ENCODE measurements at regions not wholly inside any gene's neighbourhood (a gene's known extent, or its start where the extent isn't known, plus 50 kb on each side); places are given as distances from the start of the nearest gene placed in this dataset.
A peak's percentile ranks its signal among the peaks of the same experiment; 100 is the strongest.

DNA sequence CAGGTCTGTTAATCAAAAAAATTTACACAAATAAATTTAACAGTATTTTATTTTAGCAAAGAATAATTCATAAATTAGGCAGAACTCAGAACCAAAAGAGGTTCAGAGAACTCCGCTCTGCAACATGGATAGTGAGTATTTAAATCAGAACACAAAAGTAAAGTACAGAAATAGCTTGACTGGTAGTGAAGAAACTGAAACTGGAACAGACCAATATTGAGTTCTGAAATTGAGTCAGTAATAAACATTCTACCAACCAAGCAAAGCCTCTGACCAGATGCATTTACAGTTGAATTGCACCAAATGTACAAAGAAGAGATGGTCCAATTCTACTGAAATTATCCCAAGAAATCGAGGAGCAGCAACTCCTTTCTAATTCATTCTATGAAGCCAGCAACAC is 1542.8 kb downstream of the EFNA5 start:
- intact Hi-C loops (cut with DNase I), result no loop called here
- TF ChIP-seq, protein P1, sequence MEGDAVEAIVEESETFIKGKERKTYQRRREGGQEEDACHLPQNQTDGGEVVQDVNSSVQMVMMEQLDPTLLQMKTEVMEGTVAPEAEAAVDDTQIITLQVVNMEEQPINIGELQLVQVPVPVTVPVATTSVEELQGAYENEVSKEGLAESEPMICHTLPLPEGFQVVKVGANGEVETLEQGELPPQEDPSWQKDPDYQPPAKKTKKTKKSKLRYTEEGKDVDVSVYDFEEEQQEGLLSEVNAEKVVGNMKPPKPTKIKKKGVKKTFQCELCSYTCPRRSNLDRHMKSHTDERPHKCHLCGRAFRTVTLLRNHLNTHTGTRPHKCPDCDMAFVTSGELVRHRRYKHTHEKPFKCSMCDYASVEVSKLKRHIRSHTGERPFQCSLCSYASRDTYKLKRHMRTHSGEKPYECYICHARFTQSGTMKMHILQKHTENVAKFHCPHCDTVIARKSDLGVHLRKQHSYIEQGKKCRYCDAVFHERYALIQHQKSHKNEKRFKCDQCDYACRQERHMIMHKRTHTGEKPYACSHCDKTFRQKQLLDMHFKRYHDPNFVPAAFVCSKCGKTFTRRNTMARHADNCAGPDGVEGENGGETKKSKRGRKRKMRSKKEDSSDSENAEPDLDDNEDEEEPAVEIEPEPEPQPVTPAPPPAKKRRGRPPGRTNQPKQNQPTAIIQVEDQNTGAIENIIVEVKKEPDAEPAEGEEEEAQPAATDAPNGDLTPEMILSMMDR (IDR thresholded peaks at IDR 0.05), result no peak
- H3K27me3 ChIP-seq (ENCODE audit: insufficient read depth in 3 of 3, low read length in 2 of 3), result no peaks in the 10 kb centered on the region
- DNase-seq (no peak), ATAC-seq (no peak)
- 88 to 95% (median 94%) methylated on average over 2 of the region's 2 CpGs for WGBS, 3 donors
- no peak overlapping the region for H3K27ac ChIP-seq
- no peaks in the 10 kb centered on the region for H3K9me3 ChIP-seq
- H3K4me1 ChIP-seq, result no peaks in the 10 kb centered on the region
- no peaks in the 10 kb centered on the region for H3K36me3 ChIP-seq (ENCODE audit: insufficient read depth in 1 of 2, low read depth in 1 of 2)
- no peak overlapping the region for H3K4me3 ChIP-seq

GRCh38 chr5:106127341-106127781 is 1543.4 kb downstream of the EFNA5 start:
- H3K4me1 ChIP-seq, result no peaks in the 10 kb centered on the region
- H3K9me3 ChIP-seq, result no peaks in the 10 kb centered on the region
- TF ChIP-seq, protein P1 (IDR thresholded peaks at IDR 0.05), result no peak
- H3K4me3 ChIP-seq, result no peak overlapping the region
- no peaks in the 10 kb centered on the region for H3K36me3 ChIP-seq (ENCODE audit: insufficient read depth in 1 of 2, low read depth in 1 of 2)
- ATAC-seq (no peak), DNase-seq (no peak)
- 68 to 84% (median 77%) methylated on average over 1 of the region's 1 CpG for WGBS, 3 donors
- H3K27me3 ChIP-seq (ENCODE audit: insufficient read depth in 3 of 3, low read length in 2 of 3), result no peaks in the 10 kb centered on the region
- intact Hi-C loops (cut with DNase I), result no loop called here
- no peak overlapping the region for H3K27ac ChIP-seq

- H3K27me3 ChIP-seq (ENCODE audit: insufficient read depth in 3 of 3, low read length in 2 of 3), result no peaks in the 10 kb centered on the region
- DNase-seq (no peak), ATAC-seq (no peak)
- 84 to 90% (median 89%) methylated on average over 7 of the region's 7 CpGs for WGBS, 3 donors
- no peaks in the 10 kb centered on the region for H3K4me1 ChIP-seq
- no peaks in the 10 kb centered on the region for H3K9me3 ChIP-seq
- intact Hi-C loops (cut with DNase I), result no loop called here
- H3K36me3 ChIP-seq (ENCODE audit: insufficient read depth in 1 of 2, low read depth in 1 of 2), result no peaks in the 10 kb centered on the region
- no peak overlapping the region for H3K4me3 ChIP-seq
- H3K27ac ChIP-seq, result no peak overlapping the region
- TF ChIP-seq, protein P1 (IDR thresholded peaks at IDR 0.05), result peak; percentile 18
Observed at GRCh38 chr5:106121972-106122605, 1548.6 kb downstream of the EFNA5 start.

DNA sequence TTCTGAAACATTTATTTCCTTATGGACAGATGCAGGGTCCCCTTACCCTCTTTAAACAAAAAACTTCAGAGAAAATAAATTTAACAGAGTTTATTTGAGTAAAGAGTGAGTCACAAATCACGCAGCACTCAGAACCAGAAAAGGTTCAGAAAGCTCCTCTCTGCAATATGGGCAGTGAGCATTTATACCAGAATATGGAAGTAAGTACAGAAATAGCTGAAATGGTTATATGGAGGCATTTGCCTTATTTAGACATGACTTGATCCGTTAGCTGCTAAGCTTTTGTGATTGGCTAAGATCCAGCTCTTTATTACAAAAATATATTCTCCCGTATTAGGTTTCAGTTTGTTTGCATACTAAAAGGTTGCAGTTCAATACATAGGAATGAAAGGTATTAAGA is 1554.1 kb downstream of the EFNA5 start:
- H3K4me3 ChIP-seq, result no peak overlapping the region
- no peak for ATAC-seq
- H3K4me1 ChIP-seq, result no peaks in the 10 kb centered on the region
- 60 to 69% (median 63%) methylated on average over 3 of the region's 3 CpGs for WGBS, 3 donors
- TF ChIP-seq, protein P1 (IDR thresholded peaks at IDR 0.05), result no peak
- no peak overlapping the region for H3K27ac ChIP-seq
- H3K36me3 ChIP-seq (ENCODE audit: insufficient read depth in 1 of 2, low read depth in 1 of 2), result no peaks in the 10 kb centered on the region
- no peak for DNase-seq
- intact Hi-C loops (cut with DNase I), result no loop called here
- H3K9me3 ChIP-seq, result no peaks in the 10 kb centered on the region
- no peaks in the 10 kb centered on the region for H3K27me3 ChIP-seq (ENCODE audit: insufficient read depth in 3 of 3, low read length in 2 of 3)

DNA sequence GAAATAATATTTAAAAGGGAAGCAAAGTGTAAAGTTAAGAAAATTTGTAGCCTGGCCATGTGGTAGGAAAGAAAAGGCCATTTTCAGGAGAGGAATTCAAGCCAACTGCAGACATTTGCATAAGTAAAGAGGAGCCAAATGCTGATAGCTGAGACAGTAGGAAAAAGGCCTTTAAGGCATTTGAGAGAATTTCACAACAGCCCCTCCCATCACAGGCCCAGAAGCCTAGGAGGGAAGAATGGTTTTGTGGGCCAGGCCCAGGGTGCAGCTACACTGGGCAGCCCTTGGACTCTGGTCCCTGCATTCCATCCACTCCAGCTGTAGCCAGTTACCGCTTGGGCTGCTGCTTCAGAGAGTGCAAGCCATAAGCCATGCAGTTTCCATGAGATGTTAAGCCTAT is 1556.8 kb downstream of the EFNA5 start:
- 85 to 94% (median 94%) methylated on average over 1 of the region's 1 CpG for WGBS, 3 donors
- Histone ChIP-seq H3K4me3 (no peak overlapping the region), H3K27ac (no peak overlapping the region), H3K4me1 (no peaks in the 10 kb centered on the region), H3K27me3 (ENCODE audit: insufficient read depth in 3 of 3, low read length in 2 of 3) (no peaks in the 10 kb centered on the region), H3K36me3 (ENCODE audit: insufficient read depth in 1 of 2, low read depth in 1 of 2) (no peaks in the 10 kb centered on the region), H3K9me3 (no peaks in the 10 kb centered on the region)
- ATAC-seq (no peak), DNase-seq (no peak)
- TF ChIP-seq, protein P1 (IDR thresholded peaks at IDR 0.05), result no peak
- intact Hi-C loops (cut with DNase I), result no loop called here
